NCI-H524 treated with DMSO at 0.1 percent for 48 hours (cell line): ENCODE measurements at regions not wholly inside any gene's neighbourhood (a gene's known extent, or its start where the extent isn't known, plus 50 kb on each side); places are given as distances from the start of the nearest gene placed in this dataset.
"Not testable (repeated sequence)": the region's sequence is repeated elsewhere in the genome, so short reads cannot be mapped to it uniquely, and the experiment has no call there.

Experiments used
- DNase-seq: peaks from one replicate; lab custom pipeline; 2025; lab: John Stamatoyannopoulos, UW

- DNase-seq: no peak
Observed at GRCh38 chr12:91741932-91742331, 403.7 kb downstream of the BTG1 start.

GRCh38 chr12:91733846-91734245 lies 411.8 kb downstream of the BTG1 start:
- not testable (repeated sequence) for DNase-seq

GRCh38 chr12:91732086-91732485 lies 413.6 kb downstream of the BTG1 start:
- DNase-seq: no peak

GRCh38 chr12:91729543-91729942 lies 416.1 kb downstream of the BTG1 start:
- DNase-seq: no peak

GRCh38 chr12:91723191-91723590 lies 422.5 kb downstream of the BTG1 start:
- no peak for DNase-seq

GRCh38 chr12:91722072-91722471 lies 423.6 kb downstream of the BTG1 start:
- DNase-seq: no peak

GRCh38 chr12:91721023-91721422 lies 424.6 kb downstream of the BTG1 start:
- no peak for DNase-seq

- DNase-seq: no peak
Observed at GRCh38 chr12:91718326-91718725, 427.3 kb downstream of the BTG1 start.

- DNase-seq: no peak
Observed at GRCh38 chr12:91717804-91718203, 427.8 kb downstream of the BTG1 start.

GRCh38 chr12:91711925-91712324 lies 433.7 kb downstream of the BTG1 start:
- not testable (repeated sequence) for DNase-seq

GRCh38 chr12:91706466-91706865 lies 439.2 kb downstream of the BTG1 start:
- DNase-seq: no peak

GRCh38 chr12:91704446-91704845 lies 441.2 kb downstream of the BTG1 start:
- DNase-seq: peak; percentile 80

- DNase-seq: peak; percentile 20
Observed at GRCh38 chr12:91703491-91704283, 442.0 kb downstream of the BTG1 start.

GRCh38 chr12:91702843-91703425 lies 442.7 kb downstream of the BTG1 start:
- DNase-seq: no peak

- peak; percentile 24 for DNase-seq
Observed at GRCh38 chr12:91695964-91696363, 449.7 kb downstream of the BTG1 start.

GRCh38 chr12:91695406-91695805 lies 450.2 kb downstream of the BTG1 start:
- not testable (repeated sequence) for DNase-seq

GRCh38 chr12:91690531-91690930 lies 455.1 kb downstream of the BTG1 start:
- no peak for DNase-seq

GRCh38 chr12:91687052-91688017 lies 458.3 kb downstream of the BTG1 start:
- no peak for DNase-seq

GRCh38 chr12:91685917-91686316 lies 459.7 kb downstream of the BTG1 start:
- DNase-seq: no peak

- DNase-seq: no peak
Observed at GRCh38 chr12:91681751-91682150, 463.9 kb downstream of the BTG1 start.

- DNase-seq: no peak
Observed at GRCh38 chr12:91680864-91681263, 464.8 kb downstream of the BTG1 start.

GRCh38 chr12:91677556-91677955 lies 468.1 kb downstream of the BTG1 start:
- no peak for DNase-seq

- DNase-seq: no peak
Observed at GRCh38 chr12:91675401-91675800, 470.2 kb downstream of the BTG1 start.
